ENCODE measurements at regions not wholly inside any gene's neighbourhood (a gene's known extent, or its start where the extent isn't known, plus 50 kb on each side); places are given as distances from the start of the nearest gene placed in this dataset.

GRCh38 chr15:93880358-93880757, 351.0 kb upstream of the MCTP2 start:
- no peak for DNase-seq (ENCODE audit: low spot score)

- no peak for DNase-seq (ENCODE audit: low spot score)
These were observed 360.8 kb upstream of the MCTP2 start for GRCh38 chr15:93870583-93870982.

- no peak for DNase-seq (ENCODE audit: low spot score)
These were observed 364.4 kb upstream of the MCTP2 start for GRCh38 chr15:93866948-93867347.

GRCh38 chr15:93866476-93866875, 364.9 kb upstream of the MCTP2 start:
- no peak for DNase-seq (ENCODE audit: low spot score)

GRCh38 chr15:93865586-93865985, 365.8 kb upstream of the MCTP2 start:
- no peak for DNase-seq (ENCODE audit: low spot score)

- no peak for DNase-seq (ENCODE audit: low spot score)
These were observed 368.6 kb upstream of the MCTP2 start for GRCh38 chr15:93862791-93863190.

GRCh38 chr15:93861956-93862741, 369.2 kb upstream of the MCTP2 start:
- DNase-seq (ENCODE audit: low spot score), result no peak

GRCh38 chr15:93861413-93861812, 369.9 kb upstream of the MCTP2 start:
- peak; percentile 21 for DNase-seq (ENCODE audit: low spot score)

- no peak for DNase-seq (ENCODE audit: low spot score)
These were observed 370.7 kb upstream of the MCTP2 start for GRCh38 chr15:93860701-93861100.

GRCh38 chr15:93859176-93859575, 372.2 kb upstream of the MCTP2 start:
- DNase-seq (ENCODE audit: low spot score), result no peak

GRCh38 chr15:93855181-93855826, 376.1 kb upstream of the MCTP2 start:
- DNase-seq (ENCODE audit: low spot score), result no peak

GRCh38 chr15:93854088-93854487, 377.3 kb upstream of the MCTP2 start:
- no peak for DNase-seq (ENCODE audit: low spot score)

GRCh38 chr15:93852761-93853160, 378.6 kb upstream of the MCTP2 start:
- no peak for DNase-seq (ENCODE audit: low spot score)

- no peak for DNase-seq (ENCODE audit: low spot score)
These were observed 382.9 kb upstream of the MCTP2 start for GRCh38 chr15:93848490-93848889.

- no peak for DNase-seq (ENCODE audit: low spot score)
These were observed 383.3 kb upstream of the MCTP2 start for GRCh38 chr15:93848076-93848475.

GRCh38 chr15:93846148-93846547, 385.2 kb upstream of the MCTP2 start:
- DNase-seq (ENCODE audit: low spot score), result no peak

GRCh38 chr15:93837450-93837849, 393.9 kb upstream of the MCTP2 start:
- DNase-seq (ENCODE audit: low spot score), result no peak

- no peak for DNase-seq (ENCODE audit: low spot score)
These were observed 396.0 kb upstream of the MCTP2 start for GRCh38 chr15:93835344-93835743.

GRCh38 chr15:93831641-93832040, 399.7 kb upstream of the MCTP2 start:
- no peak for DNase-seq (ENCODE audit: low spot score)

GRCh38 chr15:93830221-93831080, 400.9 kb upstream of the MCTP2 start:
- DNase-seq (ENCODE audit: low spot score), result no peak

- peak; percentile 76 for DNase-seq (ENCODE audit: low spot score)
These were observed 402.1 kb upstream of the MCTP2 start for GRCh38 chr15:93829115-93829870.

- DNase-seq (ENCODE audit: low spot score), result no peak
These were observed 404.6 kb upstream of the MCTP2 start for GRCh38 chr15:93826790-93827189.
